GM21447 (cell line): ENCODE measurements at regions not wholly inside any gene's neighbourhood (a gene's known extent, or its start where the extent isn't known, plus 50 kb on each side); places are given as distances from the start of the nearest gene placed in this dataset.
"Not testable (repeated sequence)": the region's sequence is repeated elsewhere in the genome, so short reads cannot be mapped to it uniquely, and the experiment has no call there.

ENCODE experiments used
- ATAC-seq: cut with Tn5 transposase; IDR thresholded peaks from one replicate; pipeline ENCODE4 v1.9.1; 2021; ENCODE audit not compliant: unreplicated experiment

DNA sequence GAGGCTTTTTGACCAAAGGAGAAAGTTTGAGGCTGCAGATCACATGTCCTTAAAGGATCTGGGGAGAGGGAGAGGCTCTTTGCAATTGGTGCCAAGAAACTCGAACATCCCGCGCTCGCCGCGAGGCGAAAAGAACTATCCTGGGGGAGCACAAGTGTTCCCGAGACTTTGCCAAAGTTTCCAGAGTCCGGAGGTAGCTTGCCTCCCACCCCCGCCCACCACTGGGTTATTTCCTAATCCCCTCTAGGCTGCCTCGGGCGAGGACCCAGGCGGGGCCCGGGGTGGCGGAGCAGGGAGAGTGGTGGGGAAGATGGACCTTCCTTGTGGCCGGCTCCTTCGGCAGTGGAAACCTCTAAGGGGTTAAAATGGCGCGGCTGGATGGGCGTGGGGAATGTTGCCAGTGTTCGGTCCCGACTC, 114.5 kb downstream of the KCNRG start:
- no peak for ATAC-seq

DNA sequence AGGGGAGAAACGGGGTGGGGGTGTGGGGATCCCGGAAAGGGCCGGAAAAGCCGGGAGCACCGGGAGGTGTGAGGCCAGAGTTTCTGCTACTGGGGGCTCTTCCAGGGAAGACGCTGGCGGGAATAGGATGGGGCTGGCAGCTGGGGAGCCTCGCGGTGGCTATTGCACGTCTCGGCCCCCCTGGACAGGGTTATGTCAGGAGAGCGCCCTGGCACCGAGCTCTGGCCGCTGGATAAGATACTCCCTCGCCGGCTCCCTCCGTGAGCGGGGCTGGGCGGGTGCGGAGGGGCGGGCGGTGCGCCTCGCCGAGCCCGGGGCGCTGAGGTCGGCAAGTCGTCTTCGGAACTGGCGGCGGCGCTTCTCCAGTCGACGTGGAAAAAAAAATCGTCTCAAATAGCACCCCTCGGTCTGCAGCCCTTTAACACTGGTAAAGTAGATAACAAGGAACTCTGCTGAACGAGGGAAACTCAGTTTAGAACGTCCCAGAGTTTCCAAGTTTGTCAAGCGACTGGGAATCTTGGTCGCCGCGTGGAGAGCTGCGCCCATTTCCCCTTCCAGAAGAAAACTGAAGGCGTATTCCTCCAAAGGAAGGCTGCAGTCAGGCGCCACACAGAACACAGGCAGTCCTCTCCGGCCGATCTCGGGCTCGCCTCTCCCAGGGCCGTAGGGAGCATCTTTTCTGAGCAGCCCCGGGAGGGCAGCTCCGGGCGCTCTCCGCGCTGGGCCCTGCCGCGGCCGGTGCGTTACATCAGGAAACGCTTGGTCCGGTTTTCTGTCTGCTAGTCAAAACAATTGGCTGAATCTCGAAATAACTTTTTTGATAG, 115.1 kb downstream of the KCNRG start:
- peak; percentile 1 for ATAC-seq

GRCh38 chr13:50131920-50132903, 117.0 kb downstream of the KCNRG start:
- no peak for ATAC-seq

- ATAC-seq, result no peak
Observed at GRCh38 chr13:50132904-50133357, 117.7 kb downstream of the KCNRG start.

GRCh38 chr13:50133358-50133953, 118.2 kb downstream of the KCNRG start:
- no peak for ATAC-seq

GRCh38 chr13:50136226-50136625, 121.0 kb downstream of the KCNRG start:
- no peak for ATAC-seq

GRCh38 chr13:50136678-50137077, 121.4 kb downstream of the KCNRG start:
- ATAC-seq, result no peak

DNA sequence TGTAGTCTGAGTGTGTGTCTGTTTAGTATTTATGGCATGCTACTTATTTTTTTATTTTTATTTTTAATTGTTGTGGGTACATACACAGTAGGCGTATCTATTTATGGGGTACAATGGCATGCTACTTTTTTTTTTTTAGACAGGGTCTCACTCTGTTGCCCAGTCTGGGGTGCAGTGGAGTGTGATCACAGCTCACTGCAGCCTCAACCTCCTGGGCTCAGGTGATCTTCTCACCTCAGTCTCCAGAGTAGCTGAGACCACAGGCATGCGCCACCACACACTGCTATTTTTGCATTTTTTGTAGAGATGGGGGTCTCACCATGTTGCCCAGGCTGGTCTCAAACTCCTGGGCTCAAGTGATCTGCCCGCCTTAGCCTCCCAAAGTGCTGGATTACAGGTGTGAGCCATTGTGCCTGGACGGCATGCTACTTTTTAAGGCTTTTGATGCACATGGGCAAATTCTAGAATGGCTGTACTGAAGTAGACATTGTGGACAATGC, 124.2 kb downstream of the KCNRG start:
- not testable (repeated sequence) for ATAC-seq

- ATAC-seq, result no peak
Observed at GRCh38 chr13:50140153-50140552, 124.9 kb downstream of the KCNRG start.

DNA sequence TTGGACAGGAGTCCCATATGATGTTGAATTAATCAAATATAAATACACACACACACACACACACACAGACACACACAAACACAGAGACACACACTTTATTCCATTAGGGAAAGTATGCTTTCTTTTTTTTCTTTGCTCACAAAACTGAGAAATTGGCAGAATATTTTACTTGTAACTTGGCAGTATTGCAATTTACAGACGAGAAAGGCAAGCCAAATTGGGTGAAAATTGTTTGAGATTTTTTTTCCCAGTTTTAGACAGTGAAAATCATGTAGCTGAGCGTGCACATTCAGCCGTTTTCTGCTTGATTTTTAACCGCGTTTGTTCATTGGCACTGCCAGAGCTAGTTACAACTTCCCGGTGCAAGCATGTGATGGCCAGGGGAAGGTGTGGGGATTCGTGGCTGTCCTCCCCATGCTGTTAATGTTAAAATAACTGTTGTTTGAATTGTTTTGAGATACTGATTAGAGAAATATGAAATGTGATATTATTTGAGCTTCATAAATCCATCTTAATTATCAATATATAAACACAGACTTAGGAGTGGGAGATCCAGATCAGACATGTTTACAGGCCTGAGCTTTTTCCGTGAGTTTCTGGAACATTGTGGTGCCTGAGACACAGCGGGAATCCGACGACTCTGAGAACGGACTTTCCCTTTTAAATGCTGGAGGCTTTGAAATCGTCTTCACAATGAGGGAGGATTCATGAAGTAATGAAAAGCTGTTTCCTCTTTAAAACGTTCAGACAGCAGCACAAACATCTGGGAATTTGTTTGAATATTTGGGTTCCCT, 125.5 kb downstream of the KCNRG start:
- no peak for ATAC-seq

- ATAC-seq, result no peak
Observed at GRCh38 chr13:50141375-50141975, 126.2 kb downstream of the KCNRG start.

- no peak for ATAC-seq
Observed at GRCh38 chr13:50144246-50145160, 129.3 kb downstream of the KCNRG start.

GRCh38 chr13:50149214-50149613, 134.0 kb downstream of the KCNRG start:
- no peak for ATAC-seq

- no peak for ATAC-seq
Observed at GRCh38 chr13:50149932-50150331, 134.7 kb downstream of the KCNRG start.

- no peak for ATAC-seq
Observed at GRCh38 chr13:50152224-50152623, 137.0 kb downstream of the KCNRG start.

- peak; percentile 92 for ATAC-seq
Observed at GRCh38 chr13:50152655-50153309, 137.5 kb downstream of the KCNRG start.

DNA sequence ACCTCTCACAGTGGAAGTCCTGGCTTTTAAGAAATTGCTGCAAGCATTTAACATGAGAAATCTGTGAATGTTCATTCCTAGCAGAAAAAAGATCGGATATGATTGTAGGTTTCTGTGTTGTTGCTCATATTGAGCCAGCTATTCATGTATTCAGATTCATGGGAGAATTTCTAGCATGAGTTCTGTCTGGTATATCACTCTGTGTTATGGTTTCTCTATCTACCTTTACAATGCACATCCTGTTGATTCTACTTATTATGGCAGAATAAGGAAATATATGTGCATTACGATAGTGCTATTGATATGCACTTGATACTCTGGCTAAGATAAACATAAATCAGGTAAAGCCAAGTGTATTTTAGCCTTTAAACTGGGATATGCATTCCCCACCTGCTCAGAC, 138.2 kb downstream of the KCNRG start:
- peak; percentile 7 for ATAC-seq

DNA sequence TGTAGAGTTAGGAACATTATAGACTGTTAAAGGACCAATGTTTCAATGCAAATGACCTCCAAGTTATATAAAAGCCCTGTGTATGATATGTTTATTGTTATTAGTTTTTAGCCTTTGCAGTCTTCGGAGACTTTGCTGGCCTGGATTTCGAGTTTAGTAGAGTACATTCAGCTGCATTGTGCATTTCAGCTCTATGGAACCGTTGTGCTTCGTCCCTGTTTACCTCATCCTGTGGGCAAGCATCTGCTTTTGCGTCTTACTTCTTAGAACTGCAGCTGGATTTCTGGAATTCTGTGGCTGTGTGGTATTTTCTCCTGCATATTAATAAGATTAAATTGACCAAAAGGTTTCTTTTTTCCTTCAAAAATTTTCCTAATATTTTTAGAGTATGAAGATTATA, 138.6 kb downstream of the KCNRG start:
- no peak for ATAC-seq
